AG08396 (cell line): ENCODE measurements at regions not wholly inside any gene's neighbourhood (a gene's known extent, or its start where the extent isn't known, plus 50 kb on each side); places are given as distances from the start of the nearest gene placed in this dataset.

Experiments
- DNase-seq: peaks from one replicate; pipeline ENCODE4 v3.0.0; 2012; ENCODE audit warnings: low spot score, mixed read lengths

DNA sequence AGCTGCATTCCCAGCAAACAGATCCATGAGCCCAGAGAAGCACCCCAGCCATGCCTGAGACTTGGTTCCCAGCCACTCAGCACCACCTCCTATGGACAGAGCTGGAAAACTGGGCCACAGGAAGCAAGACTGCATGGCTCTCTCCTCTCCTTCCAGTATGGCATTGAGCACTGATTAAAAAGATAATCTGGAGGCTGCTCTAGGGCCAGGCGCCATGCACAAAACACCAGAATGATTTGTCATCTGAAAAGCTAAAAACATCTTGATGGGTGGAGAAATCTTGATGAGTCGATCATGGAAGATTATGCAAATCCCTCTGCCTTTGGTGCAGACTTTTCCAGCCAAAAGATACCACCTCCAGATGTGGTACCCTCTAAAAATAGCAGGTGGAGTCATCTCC lies 62.7 kb upstream of the MRPS22 start:
- peak; percentile 28 for DNase-seq

DNA sequence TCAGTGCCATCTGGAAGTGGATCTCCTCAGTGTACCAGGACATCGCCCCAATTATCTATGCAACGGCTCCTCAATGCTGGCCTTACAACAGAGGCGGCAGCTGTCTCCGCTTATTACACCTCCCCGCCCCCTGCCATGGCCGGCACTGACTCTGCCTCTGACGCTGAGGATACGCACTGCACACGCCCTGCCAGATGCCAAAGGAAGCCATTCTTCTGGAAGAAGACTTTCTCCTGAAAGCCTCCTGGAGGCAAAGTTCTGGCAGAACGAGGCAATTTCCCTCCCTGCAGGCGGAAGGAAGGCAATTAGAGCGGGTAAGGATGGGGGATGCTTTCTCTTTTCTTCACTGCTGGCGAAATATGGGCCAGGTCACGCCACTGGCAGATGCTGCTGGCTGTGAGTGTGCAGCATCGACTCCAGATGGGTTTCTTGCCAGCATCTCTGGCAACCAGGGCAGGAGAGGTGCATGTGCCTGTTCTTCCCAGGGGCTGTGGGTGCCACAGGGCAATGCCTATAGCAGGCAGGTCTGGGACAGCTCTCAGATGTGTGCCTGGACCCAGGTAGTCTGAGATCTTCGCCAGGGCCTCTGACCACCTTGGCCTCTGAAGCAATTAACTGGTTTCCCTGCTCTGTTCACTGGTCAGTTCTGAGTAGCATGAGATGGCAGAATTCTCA lies 62.2 kb upstream of the MRPS22 start:
- no peak for DNase-seq

DNA sequence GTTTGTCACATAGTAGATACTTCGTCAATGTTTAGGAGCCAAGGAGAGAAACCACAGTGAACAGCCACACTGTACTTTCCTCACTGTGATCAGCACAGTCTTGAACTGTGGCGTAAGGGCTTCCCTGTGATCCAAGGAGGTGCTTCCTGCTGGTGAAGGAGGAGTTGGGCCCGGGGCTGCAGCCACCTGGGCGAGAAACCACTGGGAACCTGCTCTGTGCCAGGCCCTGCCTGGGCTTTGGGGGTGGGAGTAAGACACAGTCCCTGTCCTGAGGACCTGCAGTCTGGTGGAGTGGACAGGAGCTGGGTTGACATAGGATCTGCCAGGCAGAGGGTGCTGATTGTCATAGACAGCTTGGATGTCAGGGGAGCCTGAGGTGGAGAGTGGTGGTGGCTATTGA lies 60.5 kb upstream of the MRPS22 start:
- DNase-seq, result no peak

DNA sequence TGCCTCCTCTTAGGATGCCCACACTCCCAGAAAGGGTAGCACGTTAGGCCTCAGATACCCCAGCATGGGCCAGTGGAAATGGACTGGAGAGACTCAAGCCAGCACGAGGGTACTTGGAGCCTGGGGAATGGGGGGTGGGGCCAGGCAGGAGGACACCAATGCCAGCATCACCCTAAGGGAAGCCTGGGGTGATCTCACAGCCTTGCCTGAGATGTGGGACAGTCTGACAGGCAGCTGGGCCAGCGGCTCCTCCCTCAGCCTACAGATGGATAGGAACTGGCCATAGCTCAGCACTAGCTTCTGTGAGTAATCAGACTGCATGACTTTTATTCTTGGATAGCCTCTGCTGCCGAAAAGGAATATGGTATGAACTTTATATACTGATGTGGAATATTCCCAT lies 59.6 kb upstream of the MRPS22 start:
- DNase-seq, result no peak

DNA sequence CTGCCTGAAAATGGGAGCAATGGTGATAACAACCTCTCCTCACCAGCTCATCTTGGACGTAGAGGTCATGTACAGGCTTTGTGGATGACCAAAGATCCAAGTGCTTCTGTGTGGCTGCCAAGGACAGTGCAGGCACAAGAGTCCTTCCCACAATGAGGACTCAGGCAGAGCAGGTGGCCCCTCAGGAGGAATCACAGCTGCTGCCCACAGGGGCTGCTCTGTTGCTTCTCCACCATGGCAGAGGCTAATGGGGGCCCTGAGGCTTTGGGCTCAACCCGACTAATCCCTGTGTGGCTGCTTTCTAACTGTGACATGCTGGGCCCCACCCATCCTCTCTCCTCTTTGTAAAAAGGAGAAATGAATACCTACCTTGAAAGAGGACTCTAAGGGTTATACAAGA lies 58.1 kb upstream of the MRPS22 start:
- no peak for DNase-seq

DNA sequence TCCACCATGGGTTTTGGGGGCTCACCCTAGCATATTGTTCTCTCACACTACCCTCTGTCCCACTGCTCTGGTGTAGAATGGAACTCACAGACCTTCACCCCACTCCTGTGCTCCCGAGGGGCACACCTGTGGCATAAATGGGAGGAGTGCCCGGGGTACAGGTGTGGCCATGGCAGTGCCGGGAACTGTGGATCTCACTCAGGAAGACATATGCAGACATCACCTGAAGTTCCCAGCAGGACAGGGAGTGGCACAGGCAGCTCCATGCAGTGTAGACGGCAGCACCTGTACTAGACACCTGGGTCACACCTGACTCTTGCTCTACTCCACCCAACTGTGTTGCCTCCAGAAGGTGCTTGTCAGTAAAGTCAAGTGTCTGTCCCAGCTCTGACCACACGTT lies 57.6 kb upstream of the MRPS22 start:
- no peak for DNase-seq

DNA sequence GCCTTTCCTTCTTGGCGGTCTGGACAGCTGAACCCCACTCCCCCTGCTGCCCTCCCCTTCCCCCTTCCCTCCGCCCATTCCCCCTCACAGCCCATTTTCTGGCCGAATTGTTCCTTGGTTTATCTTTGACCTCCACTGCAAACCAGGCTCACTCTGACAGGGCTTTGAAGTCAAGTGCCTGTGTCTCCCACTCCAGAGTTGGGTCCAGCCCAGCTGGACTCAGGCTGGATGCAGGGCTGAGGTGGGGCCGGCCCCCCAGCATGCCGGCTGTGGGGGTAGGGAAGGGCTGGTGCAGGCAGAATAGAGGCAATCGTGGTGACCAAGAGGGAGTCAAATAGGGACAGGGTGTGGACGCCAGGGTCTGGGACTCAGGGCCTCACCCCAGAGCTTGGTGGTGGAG lies 57.0 kb upstream of the MRPS22 start:
- no peak for DNase-seq

DNA sequence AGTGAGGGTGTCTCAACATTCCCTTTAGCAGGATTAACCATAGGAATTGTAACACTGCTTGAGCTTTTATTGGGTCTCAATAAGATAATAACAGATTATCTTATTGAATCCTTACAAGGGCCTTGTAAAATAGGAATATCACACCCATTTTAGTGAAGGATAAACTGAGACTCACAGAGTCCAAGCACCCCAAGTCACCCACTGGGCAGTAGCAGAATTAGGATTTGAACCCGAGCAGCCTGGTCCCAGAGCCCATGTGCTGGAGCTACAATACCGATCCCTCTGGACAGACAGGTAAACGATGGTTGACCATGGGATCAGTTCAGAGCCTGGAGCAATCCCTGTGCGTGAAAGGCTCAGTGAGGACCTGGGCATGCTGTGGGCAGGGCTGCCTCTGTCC lies 56.3 kb upstream of the MRPS22 start:
- no peak for DNase-seq

DNA sequence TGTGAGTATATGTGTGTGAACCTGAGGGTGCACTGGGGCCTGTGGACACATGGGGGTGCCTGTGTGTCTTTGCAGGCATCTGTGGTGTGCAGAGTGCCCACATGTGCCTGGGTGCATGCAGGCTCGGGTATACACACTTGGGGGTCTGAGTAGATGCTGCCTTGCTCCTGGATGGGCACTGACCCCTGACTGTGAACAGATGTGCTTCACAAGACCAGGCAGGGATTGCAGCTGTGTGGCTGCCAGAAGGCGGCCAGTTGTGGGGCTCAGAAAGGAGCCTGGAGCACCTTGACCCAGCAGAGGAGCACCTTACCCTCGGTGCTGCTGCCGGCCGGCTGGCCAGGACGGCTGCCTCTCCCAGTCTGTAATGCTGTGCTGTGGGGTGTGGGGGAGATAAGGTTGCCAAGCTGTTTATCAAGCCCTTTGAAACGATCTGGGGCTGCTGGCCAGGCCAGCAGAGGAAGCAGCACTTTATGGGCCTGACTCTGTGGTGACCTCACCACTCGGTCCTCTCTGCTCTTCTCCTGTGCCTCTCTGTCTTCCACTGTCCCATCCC lies 55.5 kb upstream of the MRPS22 start:
- DNase-seq, result no peak

DNA sequence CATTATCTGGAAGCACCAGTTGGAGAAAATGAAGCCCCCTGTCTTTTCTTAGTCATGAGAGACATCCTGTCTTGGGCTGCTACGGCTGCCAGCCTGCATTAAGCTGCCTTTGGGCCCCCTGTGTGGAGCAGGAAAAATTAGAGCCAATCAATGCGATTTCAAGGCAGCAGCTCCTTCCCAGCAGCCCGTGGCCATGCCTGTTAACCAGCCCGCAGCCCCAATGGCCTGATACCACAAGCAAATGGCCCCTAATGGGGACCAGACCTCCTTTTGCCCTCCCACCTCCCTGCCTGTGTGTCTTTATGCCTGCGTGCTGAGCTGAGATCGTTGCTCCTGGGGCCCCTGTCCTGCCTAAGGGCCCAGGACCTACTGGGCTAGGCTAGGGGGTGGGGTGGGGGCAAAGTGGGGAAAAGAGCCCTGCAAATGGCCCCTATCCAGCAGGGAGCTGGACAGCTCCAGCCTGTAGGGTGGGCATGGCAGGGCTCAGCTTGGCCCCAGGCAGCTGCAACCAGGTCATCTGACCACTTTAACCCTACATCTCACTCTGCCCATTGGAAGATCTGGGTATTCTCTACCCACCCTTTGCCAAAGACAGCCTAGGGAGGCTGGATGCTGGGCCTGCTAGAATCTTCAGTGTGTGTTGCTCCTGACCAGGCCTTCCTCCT lies 53.8 kb upstream of the MRPS22 start:
- no peak for DNase-seq

DNA sequence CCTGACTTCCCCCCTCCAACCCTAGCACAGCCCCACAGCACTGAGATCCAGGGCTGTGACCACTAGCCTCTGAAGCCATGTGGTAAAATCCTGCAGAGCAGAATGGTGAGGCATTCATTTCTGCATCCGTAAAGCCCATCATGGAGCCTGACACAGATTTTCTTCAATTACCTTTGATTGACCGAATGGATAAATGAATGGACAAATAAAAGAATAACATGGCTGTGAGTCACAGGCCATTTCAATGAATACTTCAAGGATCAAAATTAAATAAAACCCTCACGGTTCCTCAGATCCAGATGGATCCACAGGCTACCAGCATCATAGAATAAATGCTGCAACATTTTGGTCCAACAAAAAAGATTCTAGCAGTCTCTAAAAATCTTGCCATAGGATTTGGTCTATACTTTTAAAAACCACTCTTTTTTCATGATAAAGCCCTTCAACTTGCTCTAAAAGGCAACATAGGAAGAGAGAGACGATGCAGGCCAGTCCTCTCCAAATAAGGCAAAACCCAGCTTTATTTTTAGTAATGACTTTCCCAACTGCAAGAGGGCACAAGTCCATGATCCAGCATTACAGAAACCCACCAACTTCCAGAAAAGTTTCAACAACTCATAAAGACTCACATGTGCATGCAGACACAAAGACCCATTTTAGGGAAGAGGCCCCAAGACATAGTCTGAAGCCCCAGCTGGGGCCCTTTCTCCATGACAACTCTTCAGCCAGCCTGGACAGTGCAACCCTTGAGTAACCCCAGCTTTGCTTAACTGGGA lies 52.4 kb upstream of the MRPS22 start:
- no peak for DNase-seq

DNA sequence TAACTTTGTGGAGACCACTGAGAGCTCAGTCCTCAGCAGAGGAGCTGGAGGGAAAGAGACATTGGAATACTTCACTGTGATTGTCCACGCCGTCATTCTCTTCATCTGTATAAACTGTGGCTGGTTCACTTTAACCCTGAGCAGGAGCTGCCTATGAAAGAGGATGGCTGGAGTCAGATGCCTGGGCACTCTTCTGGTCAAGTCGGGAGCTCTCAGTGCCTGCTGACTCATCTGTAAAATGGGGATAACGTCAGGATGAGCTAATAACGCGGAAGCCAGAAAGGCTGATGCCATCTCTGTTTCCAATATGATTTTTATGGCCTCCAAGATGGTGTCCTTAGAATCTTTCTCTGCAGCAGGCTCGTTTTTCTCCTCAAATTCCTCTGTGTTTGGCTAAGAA lies 51.6 kb upstream of the MRPS22 start:
- DNase-seq, result no peak

DNA sequence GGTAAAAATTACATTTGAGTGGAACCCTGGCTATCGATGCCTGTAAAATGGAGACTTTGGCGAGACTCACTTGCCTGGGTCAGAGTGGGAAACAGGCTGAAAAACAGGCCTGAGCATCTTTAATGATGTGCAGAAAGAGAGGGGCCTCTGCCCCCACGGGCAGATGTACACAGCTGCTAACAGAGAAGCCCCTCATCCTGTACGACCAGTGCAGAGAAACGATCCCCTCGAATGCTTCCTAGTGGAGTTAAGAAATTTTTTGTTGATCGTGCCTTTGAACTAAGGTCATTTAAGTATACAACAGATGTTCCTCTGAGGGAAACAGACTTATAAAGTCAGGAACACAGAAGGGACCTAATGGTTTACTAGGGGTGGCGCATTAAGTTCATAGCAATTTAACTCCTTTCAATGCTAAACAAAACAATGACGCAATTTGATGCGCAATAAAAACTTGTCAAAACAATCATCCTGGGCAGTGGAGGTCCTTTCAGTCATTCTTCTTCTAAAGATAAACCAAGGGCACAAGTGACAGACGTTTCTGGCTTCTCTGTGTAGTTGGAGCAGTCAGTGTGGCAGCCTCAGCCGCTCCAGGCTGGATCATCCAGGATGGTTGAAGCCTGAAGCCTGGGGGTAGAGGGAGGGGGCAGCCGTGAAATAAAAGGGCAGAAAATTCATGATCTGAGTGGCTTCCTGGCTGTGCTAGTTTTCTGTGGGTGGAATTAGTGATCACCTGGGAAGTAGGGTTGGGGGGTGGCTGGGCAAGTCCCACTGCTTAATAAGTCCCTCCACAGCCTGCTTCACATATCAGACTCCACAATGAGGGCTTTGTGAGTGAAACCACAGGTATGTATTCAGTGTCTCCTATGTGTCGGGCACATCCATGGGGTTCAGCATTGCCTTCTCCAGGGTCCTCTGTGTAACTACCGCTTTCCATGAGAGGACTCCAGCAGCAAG lies 50.8 kb upstream of the MRPS22 start:
- no peak for DNase-seq

DNA sequence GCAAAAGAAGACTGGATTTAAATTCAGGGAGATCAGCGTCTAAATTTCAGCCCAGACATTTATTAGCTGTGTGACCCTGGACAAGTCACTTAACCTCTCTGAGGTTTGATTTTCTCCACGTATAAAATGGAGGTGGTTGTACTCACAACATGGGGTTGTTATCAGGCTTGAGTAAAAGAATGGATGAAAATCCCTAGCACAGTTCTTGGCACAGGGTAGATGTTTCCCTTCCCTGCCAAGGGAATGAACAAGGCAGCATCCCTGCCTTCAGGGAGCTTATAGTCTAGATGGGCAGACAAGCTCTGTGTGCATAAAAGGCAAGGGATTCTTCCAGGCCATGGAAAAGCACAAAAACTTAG lies 50.2 kb upstream of the MRPS22 start:
- DNase-seq, result no peak
